Tibial nerve (tissue), 4 donors: ENCODE measurements at regions not wholly inside any gene's neighbourhood (a gene's known extent, or its start where the extent isn't known, plus 50 kb on each side); places are given as distances from the start of the nearest gene placed in this dataset.

Experiments
- DNase-seq, 2 donors: peaks; one replicate each; pipeline ENCODE4 v3.0.0-alpha.2; 2019; ENCODE audit warnings: low spot score in 2 of 2
- H3K27ac ChIP-seq, 4 donors: fragments of 200-600 bp; sonication (generic) in 3 of 4; one replicate each; pipeline ENCODE4 v1.5.1; 2017 to 2019; ENCODE audit warnings: mild to moderate bottlenecking in 1 of 4
- H3K27me3 ChIP-seq, 2 donors: fragments of 200-600 bp; sonication (generic) in 1 of 2; one replicate each; pipeline versions ENCODE4 v1.5.1 to v1.6.0; 2017 to 2019
- H3K36me3 ChIP-seq, 3 donors: fragments of 200-600 bp; sonication (generic); one replicate each; pipeline ENCODE4 v1.5.1; 2018 to 2019
- H3K4me1 ChIP-seq, 4 donors: fragments of 200-600 bp; sonication (generic) in 3 of 4; one replicate each; pipeline ENCODE4 v1.5.1; 2017 to 2019
- H3K4me3 ChIP-seq, 4 donors: fragments of 200-600 bp; sonication (generic) in 3 of 4; one replicate each; pipeline ENCODE4 v1.5.1; 2017 to 2019; ENCODE audit warnings: mild to moderate bottlenecking in 1 of 4, moderate library complexity in 1 of 4
- H3K9me3 ChIP-seq, 4 donors: fragments of 200-600 bp; sonication (generic) in 3 of 4; one replicate each; pipeline ENCODE4 v1.5.1; 2017 to 2019
- CTCF ChIP-seq, 5 experiments: fragments of 200-600 bp in 3 of 5; fragments of 450-650 bp in 2 of 5; sonication (generic) in 3 of 5; IDR thresholded peaks; one replicate each; pipeline ENCODE4 v1.5.1; 2016 to 2019; ENCODE audit warnings: antibody characterized with exemption in 5 of 5, mild to moderate bottlenecking in 3 of 5, moderate library complexity in 2 of 5
- EP300 ChIP-seq, 2 donors: sonication (generic); formaldehyde crosslinking; IDR thresholded peaks; one replicate each; pipeline ENCODE4 v1.6.1; 2017; ENCODE audit warnings: antibody characterized with exemption in 2 of 2, mild to moderate bottlenecking in 1 of 2
- POLR2A ChIP-seq, 2 donors: fragments of 450-650 bp; IDR thresholded peaks; one replicate each; pipeline ENCODE4 v1.6.1; 2017; ENCODE audit warnings: antibody characterized with exemption in 2 of 2, mild to moderate bottlenecking in 2 of 2, moderate library complexity in 2 of 2
- WGBS, 2 donors: methylation state at CpG; one replicate each; pipeline ENCODE4 v1.1.5; 2018; 5-methylcytosine and 5-hydroxymethylcytosine counted together

GRCh38 chr7:136665878-136666509 lies 202.5 kb upstream of the CHRM2 start:
- Histone ChIP-seq H3K4me1 (no peaks in the 10 kb centered on the region), H3K27me3 (no peaks in the 10 kb centered on the region), H3K27ac (no peak overlapping the region), H3K4me3 (no peak overlapping the region), H3K9me3 (no peaks in the 10 kb centered on the region), H3K36me3 (no peaks in the 10 kb centered on the region)
- TF ChIP-seq CTCF (IDR thresholded peaks at IDR 0.05) (no peak), POLR2A (IDR thresholded peaks at IDR 0.05) (no peak), EP300 (IDR thresholded peaks at IDR 0.05) (no peak)
- DNase-seq = no peak
- WGBS, 2 donors = 53 to 64% methylated on average over 5 of the region's 5 CpGs

GRCh38 chr7:136664537-136664936 lies 203.9 kb upstream of the CHRM2 start:
- no peaks in the 10 kb centered on the region for H3K9me3 ChIP-seq
- 55 to 69% methylated on average over 1 of the region's 1 CpG for WGBS, 2 donors
- H3K27me3 ChIP-seq = no peaks in the 10 kb centered on the region
- TF ChIP-seq POLR2A (IDR thresholded peaks at IDR 0.05) (no peak), EP300 (IDR thresholded peaks at IDR 0.05) (no peak), CTCF (IDR thresholded peaks at IDR 0.05) (no peak)
- H3K27ac ChIP-seq = no peak overlapping the region
- H3K36me3 ChIP-seq = no peaks in the 10 kb centered on the region
- H3K4me1 ChIP-seq = no peaks in the 10 kb centered on the region
- no peak overlapping the region for H3K4me3 ChIP-seq
- no peak for DNase-seq

- no peaks in the 10 kb centered on the region for H3K4me1 ChIP-seq
- 43 to 51% methylated on average over 2 of the region's 2 CpGs for WGBS, 2 donors
- no peaks in the 10 kb centered on the region for H3K9me3 ChIP-seq
- H3K27ac ChIP-seq = no peak overlapping the region
- H3K36me3 ChIP-seq = no peaks in the 10 kb centered on the region
- no peak overlapping the region for H3K4me3 ChIP-seq
- H3K27me3 ChIP-seq = no peaks in the 10 kb centered on the region
- TF ChIP-seq POLR2A (IDR thresholded peaks at IDR 0.05) (no peak), EP300 (IDR thresholded peaks at IDR 0.05) (no peak), CTCF (IDR thresholded peaks at IDR 0.05) (no peak)
- no peak for DNase-seq
Measured at GRCh38 chr7:136657482-136657921, 210.9 kb upstream of the CHRM2 start.

GRCh38 chr7:136656516-136656915 lies 211.9 kb upstream of the CHRM2 start:
- 91 to 94% methylated on average over 1 of the region's 1 CpG for WGBS, 2 donors

GRCh38 chr7:136655414-136655813 lies 213.0 kb upstream of the CHRM2 start:
- H3K4me1 ChIP-seq = no peaks in the 10 kb centered on the region
- H3K36me3 ChIP-seq = no peaks in the 10 kb centered on the region
- no peak overlapping the region for H3K4me3 ChIP-seq
- no peak for DNase-seq
- no peaks in the 10 kb centered on the region for H3K9me3 ChIP-seq
- TF ChIP-seq CTCF (IDR thresholded peaks at IDR 0.05) (no peak), EP300 (IDR thresholded peaks at IDR 0.05) (no peak), POLR2A (IDR thresholded peaks at IDR 0.05) (no peak)
- no peaks in the 10 kb centered on the region for H3K27me3 ChIP-seq
- H3K27ac ChIP-seq = no peak overlapping the region

More at GRCh38 chr7:136656516-136656915, 211.9 kb upstream of the CHRM2 start:
- no peak for DNase-seq
- no peak overlapping the region for H3K27ac ChIP-seq
- H3K4me3 ChIP-seq = no peak overlapping the region
- H3K4me1 ChIP-seq = no peaks in the 10 kb centered on the region
- TF ChIP-seq CTCF (IDR thresholded peaks at IDR 0.05) (no peak), POLR2A (IDR thresholded peaks at IDR 0.05) (no peak), EP300 (IDR thresholded peaks at IDR 0.05) (no peak)
- no peaks in the 10 kb centered on the region for H3K9me3 ChIP-seq
- H3K27me3 ChIP-seq = no peaks in the 10 kb centered on the region
- H3K36me3 ChIP-seq = no peaks in the 10 kb centered on the region
